ENCODE measurements at regions not wholly inside any gene's neighbourhood (a gene's known extent, or its start where the extent isn't known, plus 50 kb on each side); places are given as distances from the start of the nearest gene placed in this dataset.

DNA sequence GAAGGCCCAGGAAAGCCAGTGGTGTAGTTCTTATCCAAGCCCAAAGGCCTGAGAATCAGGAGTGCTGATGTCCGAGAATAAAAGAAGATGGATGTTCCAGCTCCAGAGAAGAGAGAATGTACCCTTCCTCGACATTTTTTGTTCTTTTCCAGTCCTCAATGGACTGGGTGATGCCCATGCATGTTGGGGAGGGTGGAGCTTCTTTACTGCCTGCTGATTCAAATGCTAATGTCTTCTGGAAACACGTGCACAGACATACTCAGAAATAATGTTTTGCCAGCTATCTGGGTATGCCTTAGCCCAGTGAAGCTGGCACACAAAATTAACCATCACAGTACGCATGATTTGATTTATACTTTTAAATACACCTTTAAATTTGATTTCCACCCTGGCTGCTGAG, 61.5 kb upstream of the FOXE1 start:
- no peak overlapping the region for H2BK120ac ChIP-seq (ENCODE audit: low read depth, low read length, poor library complexity, severe bottlenecking)
- no peak overlapping the region for H4K8ac ChIP-seq (replicated peaks; ENCODE audit: insufficient read length, low read depth, low read length)
- H2BK12ac ChIP-seq (ENCODE audit: insufficient read length, low read depth, low read length) = no peak overlapping the region
- H3K14ac ChIP-seq (ENCODE audit: insufficient read depth, low read length) = no peak overlapping the region
- WGBS (ENCODE audit: extremely low coverage, insufficient read length, low lambda C conversion rate) = no CpG with 5 or more reads among the region's 4 CpGs
- peaks cover 0 to 5% (median 0%) of the 10 kb centered on the region in 3 experiments; a peak in 3 of 7 replicates for H3K36me3 Mint-ChIP-seq (ENCODE audit: insufficient read depth in 1 of 3, low read depth in 3 of 3)
- no peaks in the 10 kb centered on the region for H3K79me2 ChIP-seq (ENCODE audit: insufficient read depth, low read length)
- no peaks in the 10 kb centered on the region for H3K79me1 ChIP-seq (ENCODE audit: insufficient read depth, low read depth, low read length, poor library complexity, severe bottlenecking)
- no peak overlapping the region for H2AFZ ChIP-seq (ENCODE audit: low read length)
- no peaks in the 10 kb centered on the region for H3K4me1 ChIP-seq (ENCODE audit: insufficient read depth, low read length)
- H3K9me3 ChIP-seq (ENCODE audit: control insufficient read depth, low read depth, low read length) = no peaks in the 10 kb centered on the region
- H2AK5ac ChIP-seq (ENCODE audit: insufficient read length, low read length) = no peak overlapping the region
- no peak overlapping the region for H3K4me2 ChIP-seq (ENCODE audit: insufficient read depth, insufficient read length, low read length)
- no peak overlapping the region for H3K9ac ChIP-seq (ENCODE audit: extremely low read depth, insufficient read length, low read length)
- no peaks in the 10 kb centered on the region for H3K27me3 ChIP-seq (ENCODE audit: insufficient read depth, low read length)
- no peak for TF ChIP-seq CTCF (conservative IDR thresholded peaks at IDR 0.05)
- H4K20me1 ChIP-seq (ENCODE audit: control insufficient read depth, insufficient read depth, insufficient read length) = no peaks in the 10 kb centered on the region
- H2BK5ac ChIP-seq (ENCODE audit: insufficient read length, low read length) = no peak overlapping the region
- no peak overlapping the region for H2BK15ac ChIP-seq (ENCODE audit: low read depth, low read length)
- DNase-seq = no peak
- H3T11ph ChIP-seq (ENCODE audit: low read length) = no peak overlapping the region
- no peak overlapping the region for H3K4ac ChIP-seq (ENCODE audit: low read depth, low read length)
- no peak overlapping the region for H3K56ac ChIP-seq (ENCODE audit: insufficient read length, low read depth, low read length)
- H2BK20ac ChIP-seq (ENCODE audit: low read depth, low read length, poor library complexity, severe bottlenecking) = no peak overlapping the region
- H3K4me3 Mint-ChIP-seq = no peak overlapping the region
- no peaks in the 10 kb centered on the region for H3K23me2 ChIP-seq (ENCODE audit: insufficient read length, low read depth, low read length, poor library complexity, severe bottlenecking)
- peaks cover 16% of the 10 kb centered on the region for H3K27me3 Mint-ChIP-seq (ENCODE audit: low read depth)
- peaks cover 5 to 6% of the 10 kb centered on the region in 2 experiments; a peak in 4 of 5 replicates for H3K9me3 Mint-ChIP-seq
- no peak overlapping the region for H4K5ac ChIP-seq (ENCODE audit: insufficient read length, low read depth, low read length)
- H3K4me1 Mint-ChIP-seq = 0 out of 4 replicates have a peak, but pooled peaks cover 0 to 1% of the 10 kb centered on the region in 2 experiments
- no peak overlapping the region for H3K27ac ChIP-seq (ENCODE audit: insufficient read length, low read depth, low read length)
- H3K23ac ChIP-seq (ENCODE audit: insufficient read length, low read depth, low read length) = no peak overlapping the region
- H4K91ac ChIP-seq (ENCODE audit: insufficient read length, low read depth, low read length) = no peak overlapping the region
- H3K18ac ChIP-seq (ENCODE audit: insufficient read length, low read depth, low read length) = no peak overlapping the region
- no peak overlapping the region for H3K27ac Mint-ChIP-seq
